ENCODE measurements at regions not wholly inside any gene's neighbourhood (a gene's known extent, or its start where the extent isn't known, plus 50 kb on each side); places are given as distances from the start of the nearest gene placed in this dataset.
A peak's percentile ranks its signal among the peaks of the same experiment; 100 is the strongest.
"Not testable (repeated sequence)": the region's sequence is repeated elsewhere in the genome, so short reads cannot be mapped to it uniquely, and the experiment has no call there.

- not testable (repeated sequence) for DNase-seq (ENCODE audit: low read depth in 2 of 2)
Measured at GRCh38 chr5:148741766-148742165, 84.6 kb upstream of the ADRB2 start.

- not testable (repeated sequence) for DNase-seq (ENCODE audit: low read depth in 2 of 2)
Measured at GRCh38 chr5:148744380-148744779, 82.0 kb upstream of the ADRB2 start.

GRCh38 chr5:148746826-148747535 lies 79.4 kb upstream of the ADRB2 start:
- no peak for DNase-seq (ENCODE audit: low read depth in 2 of 2)

- DNase-seq (ENCODE audit: low read depth in 2 of 2): no peak
Measured at GRCh38 chr5:148747536-148747906, 78.9 kb upstream of the ADRB2 start.

- no peak for DNase-seq (ENCODE audit: low read depth in 2 of 2)
Measured at GRCh38 chr5:148748702-148749392, 77.6 kb upstream of the ADRB2 start.

DNA sequence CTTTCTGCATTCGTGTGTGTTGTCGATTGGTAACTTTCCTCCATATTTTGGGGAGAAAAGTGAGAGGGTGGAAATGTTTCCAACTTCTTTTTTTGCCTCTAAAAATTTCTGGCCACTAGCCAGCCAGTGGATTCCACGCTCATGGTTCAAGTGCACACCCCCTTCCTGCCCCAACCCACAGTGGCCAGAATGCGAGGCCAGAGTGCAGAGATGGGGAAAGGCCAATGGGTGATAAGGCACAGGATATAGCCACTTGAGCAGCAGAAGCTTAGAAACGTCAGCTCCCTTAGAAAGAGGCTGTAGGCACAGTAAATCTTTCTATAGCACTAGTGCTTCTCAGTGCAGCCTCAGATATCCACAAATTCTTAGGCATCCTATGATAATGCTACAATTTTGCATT lies 75.8 kb upstream of the ADRB2 start:
- no peak for DNase-seq (ENCODE audit: low read depth in 2 of 2)

DNA sequence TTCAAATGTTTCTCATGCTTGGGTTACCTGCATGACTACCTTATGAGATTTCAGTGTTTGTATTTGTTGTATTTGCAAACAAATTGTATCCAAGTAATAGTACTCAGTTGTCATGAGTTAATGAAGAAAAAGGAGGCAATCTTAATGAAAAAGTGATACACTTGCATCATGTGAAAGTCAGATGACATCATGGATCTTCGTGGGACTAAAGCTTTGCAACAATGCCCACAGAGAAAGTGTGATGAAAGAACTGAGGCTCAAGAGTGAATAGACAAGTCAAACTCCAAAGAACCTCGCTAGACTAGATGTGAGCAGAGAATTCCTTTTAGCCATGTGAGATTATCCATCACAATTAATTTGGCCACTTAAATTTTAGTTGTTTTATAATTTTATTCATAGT lies 75.4 kb upstream of the ADRB2 start:
- no peak for DNase-seq (ENCODE audit: low read depth in 2 of 2)

- DNase-seq (ENCODE audit: low read depth in 2 of 2): not testable (repeated sequence)
Measured at GRCh38 chr5:148752375-148752774, 74.0 kb upstream of the ADRB2 start.

GRCh38 chr5:148759101-148759500 lies 67.3 kb upstream of the ADRB2 start:
- DNase-seq (ENCODE audit: low read depth in 2 of 2): no peak

DNA sequence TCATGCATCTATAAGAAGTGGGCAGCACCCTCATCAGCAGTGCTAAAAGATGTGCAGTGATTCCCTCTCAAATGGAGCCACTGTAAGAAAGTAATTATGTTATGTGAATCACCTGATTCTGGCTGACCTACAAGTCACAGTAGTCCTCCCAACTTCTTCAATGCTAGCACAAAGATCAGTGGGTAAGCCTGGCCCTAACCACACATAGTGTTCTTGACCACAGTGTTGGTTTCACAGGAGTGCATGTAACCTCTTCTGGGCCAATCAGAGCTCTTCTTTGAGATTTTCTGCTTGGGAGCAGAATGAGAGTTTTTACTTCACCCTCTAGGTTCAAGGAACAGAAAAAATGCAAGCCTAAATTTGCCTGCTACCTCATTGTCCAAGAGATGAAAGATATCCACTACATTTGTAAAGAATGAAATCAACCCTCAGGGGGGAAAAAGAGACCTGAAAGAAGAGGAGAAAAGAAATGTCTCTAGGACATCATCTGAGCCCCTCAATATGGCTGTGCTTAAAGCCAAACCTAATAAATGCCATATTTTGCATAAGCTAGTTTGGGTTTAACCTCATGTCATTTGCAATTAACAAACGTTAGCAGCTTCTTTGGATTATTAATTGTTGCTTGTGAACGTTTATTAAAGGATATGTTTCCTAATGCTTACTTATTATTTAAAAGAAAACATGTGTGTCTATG lies 65.3 kb upstream of the ADRB2 start:
- peak in 1 of 2 donors; percentile 13 for DNase-seq (ENCODE audit: low read depth in 2 of 2)

- DNase-seq (ENCODE audit: low read depth in 2 of 2): no peak
Measured at GRCh38 chr5:148763996-148764395, 62.4 kb upstream of the ADRB2 start.

DNA sequence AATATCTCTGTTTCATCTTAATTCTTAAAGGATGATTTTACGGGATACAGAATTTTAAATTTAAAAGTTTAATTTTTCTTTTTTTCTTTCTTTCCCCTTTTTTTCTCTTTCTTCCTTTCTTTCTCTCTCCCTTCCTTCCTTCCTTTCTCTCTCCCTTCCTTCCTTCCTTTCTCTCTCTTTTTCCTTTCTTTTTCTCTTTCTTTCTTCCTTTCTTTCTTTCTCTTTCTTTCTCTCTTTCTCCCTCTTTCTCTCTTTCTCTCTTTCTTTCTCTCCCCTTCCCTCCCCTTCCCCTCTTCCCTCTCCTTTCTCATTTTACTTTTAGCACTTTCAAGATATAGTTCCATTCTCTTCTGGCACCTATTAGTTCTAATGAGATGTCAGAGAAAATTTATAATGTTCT lies 61.4 kb upstream of the ADRB2 start:
- no peak for DNase-seq (ENCODE audit: low read depth in 2 of 2)

GRCh38 chr5:148768806-148769415 lies 57.5 kb upstream of the ADRB2 start:
- DNase-seq (ENCODE audit: low read depth in 2 of 2): no peak

DNA sequence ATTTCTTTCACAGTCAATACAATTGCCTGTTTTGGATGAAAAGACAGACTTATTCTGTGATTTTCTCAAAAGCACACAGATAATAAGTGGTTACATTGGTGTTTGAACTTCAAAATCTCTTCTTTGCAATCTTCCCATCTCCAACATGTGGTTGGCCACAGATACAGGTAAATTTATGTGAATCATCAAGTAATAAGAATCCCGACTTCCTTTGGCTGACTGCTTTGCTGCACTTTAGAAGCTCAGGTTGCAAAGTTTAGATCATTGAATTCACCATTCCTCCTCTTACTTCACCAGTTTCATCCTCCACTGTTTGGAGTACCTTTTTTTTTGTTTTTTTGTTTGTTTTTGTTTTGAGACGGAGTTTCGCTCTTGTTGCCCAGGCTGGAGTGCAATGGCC lies 56.5 kb upstream of the ADRB2 start:
- DNase-seq (ENCODE audit: low read depth in 2 of 2): no peak

DNA sequence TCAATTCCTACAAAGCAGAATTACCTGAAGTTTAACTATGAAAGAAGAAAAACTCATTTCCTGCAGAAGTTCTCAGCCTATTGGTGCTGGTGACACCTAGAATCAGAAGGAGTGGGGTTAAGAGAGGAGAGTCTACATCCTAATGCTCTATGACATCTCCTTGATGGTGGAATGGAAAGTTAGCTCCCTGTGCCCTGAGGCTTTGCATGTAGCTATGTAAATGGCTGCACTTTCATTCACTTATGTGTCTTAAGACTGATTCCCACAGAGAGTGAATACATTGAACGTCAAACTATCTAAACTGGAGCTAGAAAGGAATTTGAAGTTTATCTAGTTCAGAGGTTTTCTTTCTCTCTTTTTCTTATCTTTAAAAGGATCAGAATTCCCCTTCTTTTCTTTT lies 52.1 kb upstream of the ADRB2 start:
- no peak for DNase-seq (ENCODE audit: low read depth in 2 of 2)

- DNase-seq (ENCODE audit: low read depth in 2 of 2): no peak
Measured at GRCh38 chr5:148776261-148776660, 50.1 kb upstream of the ADRB2 start.

Measured in stimulated activated CD8-positive, alpha-beta memory T cell treated with anti-CD3 and anti-CD28 coated beads, Interleukin-15, amount 100 ng/mL, for 48 hours (primary cell).